Fibroblast of the aortic adventitia (primary cell): ENCODE measurements at regions not wholly inside any gene's neighbourhood (a gene's known extent, or its start where the extent isn't known, plus 50 kb on each side); places are given as distances from the start of the nearest gene placed in this dataset.

Experiments
- DNase-seq: peaks from one replicate; pipeline ENCODE4 v3.0.0-alpha.2; 2010; ENCODE audit warnings: low read depth
- H3K4me3 ChIP-seq: 2 replicates; pipeline ENCODE4 v1.5.1; 2011; ENCODE audit warnings: low read depth, mild to moderate bottlenecking, control low read depth, low read length, moderate library complexity
- CTCF ChIP-seq: IDR thresholded peaks from 2 replicates; pipeline ENCODE4 v1.5.1; 2011; ENCODE audit warnings: mild to moderate bottlenecking, low read length, control low read depth, inconsistent platforms; ENCODE audit not compliant: insufficient read depth

- no peak for TF ChIP-seq CTCF
- no peak for DNase-seq
- H3K4me3 ChIP-seq = no peak overlapping the region
Measured at GRCh38 chr2:41544709-41545108, 503.1 kb upstream of the PKDCC start.

- no peak for TF ChIP-seq CTCF
- H3K4me3 ChIP-seq = no peak overlapping the region
- no peak for DNase-seq
Measured at GRCh38 chr2:41546031-41546430, 501.8 kb upstream of the PKDCC start.

GRCh38 chr2:41568648-41569047, 479.2 kb upstream of the PKDCC start:
- no peak overlapping the region for H3K4me3 ChIP-seq
- DNase-seq = no peak
- TF ChIP-seq CTCF = no peak

GRCh38 chr2:41572154-41572553, 475.7 kb upstream of the PKDCC start:
- no peak for TF ChIP-seq CTCF
- no peak for DNase-seq
- H3K4me3 ChIP-seq = no peak overlapping the region

GRCh38 chr2:41576423-41576822, 471.4 kb upstream of the PKDCC start:
- no peak overlapping the region for H3K4me3 ChIP-seq
- DNase-seq = no peak
- no peak for TF ChIP-seq CTCF

- no peak overlapping the region for H3K4me3 ChIP-seq
- no peak for DNase-seq
- TF ChIP-seq CTCF = no peak
Measured at GRCh38 chr2:41579806-41580205, 468.0 kb upstream of the PKDCC start.

- no peak for DNase-seq
- no peak for TF ChIP-seq CTCF
- no peak overlapping the region for H3K4me3 ChIP-seq
Measured at GRCh38 chr2:41580806-41581205, 467.0 kb upstream of the PKDCC start.
